ENCODE measurements at regions not wholly inside any gene's neighbourhood (a gene's known extent, or its start where the extent isn't known, plus 50 kb on each side); places are given as distances from the start of the nearest gene placed in this dataset.

- no peaks in the 10 kb centered on the region for H3K9me3 ChIP-seq (ENCODE audit: control insufficient read depth in 2 of 2, low read length in 2 of 2)
- no peak overlapping the region for H3K9ac ChIP-seq (ENCODE audit: low read length in 2 of 2)
- no peak overlapping the region for H3K4me3 ChIP-seq (ENCODE audit: low read length in 2 of 2)
- no peak overlapping the region for H3K27ac ChIP-seq (ENCODE audit: low read length)
- no peaks in the 10 kb centered on the region for H3K4me1 ChIP-seq (ENCODE audit: control insufficient read depth, insufficient read depth, low read length)
- H3K36me3 ChIP-seq (ENCODE audit: control insufficient read depth in 2 of 2, insufficient read depth in 2 of 2, low read length in 2 of 2), result no peaks in the 10 kb centered on the region
- H3K27me3 ChIP-seq (ENCODE audit: control insufficient read depth in 1 of 2, insufficient read depth in 2 of 2, low read length in 2 of 2), result no peaks in the 10 kb centered on the region
These were observed 364.0 kb downstream of the TMA16 start for GRCh38 chr4:163858515-163858914.

- Histone ChIP-seq H3K9me3 (ENCODE audit: control insufficient read depth in 2 of 2, low read length in 2 of 2) (no peaks in the 10 kb centered on the region), H3K27me3 (ENCODE audit: control insufficient read depth in 1 of 2, insufficient read depth in 2 of 2, low read length in 2 of 2) (no peaks in the 10 kb centered on the region), H3K27ac (ENCODE audit: low read length) (no peak overlapping the region)
These were observed 368.6 kb downstream of the TMA16 start for GRCh38 chr4:163863082-163863481.

GRCh38 chr4:163865010-163865409 lies 370.5 kb downstream of the TMA16 start:
- Histone ChIP-seq H3K4me3 (ENCODE audit: low read length in 2 of 2) (no peak overlapping the region), H3K36me3 (ENCODE audit: control insufficient read depth in 2 of 2, insufficient read depth in 2 of 2, low read length in 2 of 2) (no peaks in the 10 kb centered on the region), H3K9ac (ENCODE audit: low read length in 2 of 2) (no peak overlapping the region), H3K27ac (ENCODE audit: low read length) (no peak overlapping the region), H3K9me3 (ENCODE audit: control insufficient read depth in 2 of 2, low read length in 2 of 2) (no peaks in the 10 kb centered on the region), H3K4me1 (ENCODE audit: control insufficient read depth, insufficient read depth, low read length) (no peaks in the 10 kb centered on the region), H3K27me3 (ENCODE audit: control insufficient read depth in 1 of 2, insufficient read depth in 2 of 2, low read length in 2 of 2) (no peaks in the 10 kb centered on the region)

More at GRCh38 chr4:163863082-163863481, 368.6 kb downstream of the TMA16 start:
- no peaks in the 10 kb centered on the region for H3K4me1 ChIP-seq (ENCODE audit: control insufficient read depth, insufficient read depth, low read length)
- H3K9ac ChIP-seq (ENCODE audit: low read length in 2 of 2), result no peak overlapping the region
- no peak overlapping the region for H3K4me3 ChIP-seq (ENCODE audit: low read length in 2 of 2)
- no peaks in the 10 kb centered on the region for H3K36me3 ChIP-seq (ENCODE audit: control insufficient read depth in 2 of 2, insufficient read depth in 2 of 2, low read length in 2 of 2)

GRCh38 chr4:163866728-163867315 lies 372.3 kb downstream of the TMA16 start:
- Histone ChIP-seq H3K4me3 (ENCODE audit: low read length in 2 of 2) (no peak overlapping the region), H3K27ac (ENCODE audit: low read length) (no peak overlapping the region), H3K4me1 (ENCODE audit: control insufficient read depth, insufficient read depth, low read length) (no peaks in the 10 kb centered on the region), H3K9ac (ENCODE audit: low read length in 2 of 2) (no peak overlapping the region), H3K36me3 (ENCODE audit: control insufficient read depth in 2 of 2, insufficient read depth in 2 of 2, low read length in 2 of 2) (no peaks in the 10 kb centered on the region), H3K9me3 (ENCODE audit: control insufficient read depth in 2 of 2, low read length in 2 of 2) (no peaks in the 10 kb centered on the region), H3K27me3 (ENCODE audit: control insufficient read depth in 1 of 2, insufficient read depth in 2 of 2, low read length in 2 of 2) (no peaks in the 10 kb centered on the region)

GRCh38 chr4:163868445-163868844 lies 374.0 kb downstream of the TMA16 start:
- Histone ChIP-seq H3K27ac (ENCODE audit: low read length) (no peak overlapping the region), H3K27me3 (ENCODE audit: control insufficient read depth in 1 of 2, insufficient read depth in 2 of 2, low read length in 2 of 2) (no peaks in the 10 kb centered on the region), H3K4me1 (ENCODE audit: control insufficient read depth, insufficient read depth, low read length) (no peaks in the 10 kb centered on the region), H3K4me3 (ENCODE audit: low read length in 2 of 2) (no peak overlapping the region), H3K9me3 (ENCODE audit: control insufficient read depth in 2 of 2, low read length in 2 of 2) (no peaks in the 10 kb centered on the region), H3K36me3 (ENCODE audit: control insufficient read depth in 2 of 2, insufficient read depth in 2 of 2, low read length in 2 of 2) (no peaks in the 10 kb centered on the region), H3K9ac (ENCODE audit: low read length in 2 of 2) (no peak overlapping the region)

- H3K4me1 ChIP-seq (ENCODE audit: control insufficient read depth, insufficient read depth, low read length), result no peaks in the 10 kb centered on the region
- no peak overlapping the region for H3K9ac ChIP-seq (ENCODE audit: low read length in 2 of 2)
- no peak overlapping the region for H3K27ac ChIP-seq (ENCODE audit: low read length)
- H3K27me3 ChIP-seq (ENCODE audit: control insufficient read depth in 1 of 2, insufficient read depth in 2 of 2, low read length in 2 of 2), result no peaks in the 10 kb centered on the region
- H3K36me3 ChIP-seq (ENCODE audit: control insufficient read depth in 2 of 2, insufficient read depth in 2 of 2, low read length in 2 of 2), result no peaks in the 10 kb centered on the region
- no peak overlapping the region for H3K4me3 ChIP-seq (ENCODE audit: low read length in 2 of 2)
- no peaks in the 10 kb centered on the region for H3K9me3 ChIP-seq (ENCODE audit: control insufficient read depth in 2 of 2, low read length in 2 of 2)
These were observed 376.6 kb downstream of the TMA16 start for GRCh38 chr4:163871078-163871477.

- H3K4me3 ChIP-seq (ENCODE audit: low read length in 2 of 2), result no peak overlapping the region
- no peaks in the 10 kb centered on the region for H3K4me1 ChIP-seq (ENCODE audit: control insufficient read depth, insufficient read depth, low read length)
- H3K27ac ChIP-seq (ENCODE audit: low read length), result no peak overlapping the region
- H3K27me3 ChIP-seq (ENCODE audit: control insufficient read depth in 1 of 2, insufficient read depth in 2 of 2, low read length in 2 of 2), result no peaks in the 10 kb centered on the region
- no peaks in the 10 kb centered on the region for H3K36me3 ChIP-seq (ENCODE audit: control insufficient read depth in 2 of 2, insufficient read depth in 2 of 2, low read length in 2 of 2)
- H3K9me3 ChIP-seq (ENCODE audit: control insufficient read depth in 2 of 2, low read length in 2 of 2), result no peaks in the 10 kb centered on the region
- no peak overlapping the region for H3K9ac ChIP-seq (ENCODE audit: low read length in 2 of 2)
These were observed 380.8 kb downstream of the TMA16 start for GRCh38 chr4:163875327-163875726.

- H3K36me3 ChIP-seq (ENCODE audit: control insufficient read depth in 2 of 2, insufficient read depth in 2 of 2, low read length in 2 of 2), result no peaks in the 10 kb centered on the region
- no peak overlapping the region for H3K9ac ChIP-seq (ENCODE audit: low read length in 2 of 2)
- no peaks in the 10 kb centered on the region for H3K9me3 ChIP-seq (ENCODE audit: control insufficient read depth in 2 of 2, low read length in 2 of 2)
- H3K4me1 ChIP-seq (ENCODE audit: control insufficient read depth, insufficient read depth, low read length), result no peaks in the 10 kb centered on the region
- H3K27ac ChIP-seq (ENCODE audit: low read length), result no peak overlapping the region
- H3K4me3 ChIP-seq (ENCODE audit: low read length in 2 of 2), result no peak overlapping the region
- H3K27me3 ChIP-seq (ENCODE audit: control insufficient read depth in 1 of 2, insufficient read depth in 2 of 2, low read length in 2 of 2), result no peaks in the 10 kb centered on the region
These were observed 384.0 kb downstream of the TMA16 start for GRCh38 chr4:163878336-163879121.

- Histone ChIP-seq H3K9me3 (ENCODE audit: control insufficient read depth in 2 of 2, low read length in 2 of 2) (no peaks in the 10 kb centered on the region), H3K4me1 (ENCODE audit: control insufficient read depth, insufficient read depth, low read length) (no peaks in the 10 kb centered on the region), H3K9ac (ENCODE audit: low read length in 2 of 2) (no peak overlapping the region), H3K27me3 (ENCODE audit: control insufficient read depth in 1 of 2, insufficient read depth in 2 of 2, low read length in 2 of 2) (no peaks in the 10 kb centered on the region), H3K36me3 (ENCODE audit: control insufficient read depth in 2 of 2, insufficient read depth in 2 of 2, low read length in 2 of 2) (no peaks in the 10 kb centered on the region), H3K4me3 (ENCODE audit: low read length in 2 of 2) (no peak overlapping the region), H3K27ac (ENCODE audit: low read length) (no peak overlapping the region)
These were observed 397.9 kb downstream of the TMA16 start for GRCh38 chr4:163892417-163892816.

- H3K9ac ChIP-seq (ENCODE audit: low read length in 2 of 2), result no peak overlapping the region
- H3K9me3 ChIP-seq (ENCODE audit: control insufficient read depth in 2 of 2, low read length in 2 of 2), result no peaks in the 10 kb centered on the region
- H3K27ac ChIP-seq (ENCODE audit: low read length), result no peak overlapping the region
- no peaks in the 10 kb centered on the region for H3K36me3 ChIP-seq (ENCODE audit: control insufficient read depth in 2 of 2, insufficient read depth in 2 of 2, low read length in 2 of 2)
- no peaks in the 10 kb centered on the region for H3K27me3 ChIP-seq (ENCODE audit: control insufficient read depth in 1 of 2, insufficient read depth in 2 of 2, low read length in 2 of 2)
- H3K4me1 ChIP-seq (ENCODE audit: control insufficient read depth, insufficient read depth, low read length), result no peaks in the 10 kb centered on the region
- H3K4me3 ChIP-seq (ENCODE audit: low read length in 2 of 2), result no peak overlapping the region
These were observed 401.0 kb downstream of the TMA16 start for GRCh38 chr4:163895378-163896005.

- no peaks in the 10 kb centered on the region for H3K27me3 ChIP-seq (ENCODE audit: control insufficient read depth in 1 of 2, insufficient read depth in 2 of 2, low read length in 2 of 2)
- no peaks in the 10 kb centered on the region for H3K36me3 ChIP-seq (ENCODE audit: control insufficient read depth in 2 of 2, insufficient read depth in 2 of 2, low read length in 2 of 2)
- no peak overlapping the region for H3K27ac ChIP-seq (ENCODE audit: low read length)
- H3K4me3 ChIP-seq (ENCODE audit: low read length in 2 of 2), result no peak overlapping the region
- H3K4me1 ChIP-seq (ENCODE audit: control insufficient read depth, insufficient read depth, low read length), result no peaks in the 10 kb centered on the region
- no peaks in the 10 kb centered on the region for H3K9me3 ChIP-seq (ENCODE audit: control insufficient read depth in 2 of 2, low read length in 2 of 2)
- H3K9ac ChIP-seq (ENCODE audit: low read length in 2 of 2), result no peak overlapping the region
These were observed 406.8 kb downstream of the TMA16 start for GRCh38 chr4:163901319-163901718.
